Fibroblast of skin of right biceps (primary cell): ENCODE measurements at regions not wholly inside any gene's neighbourhood (a gene's known extent, or its start where the extent isn't known, plus 50 kb on each side); places are given as distances from the start of the nearest gene placed in this dataset.
A peak's percentile ranks its signal among the peaks of the same experiment; 100 is the strongest.
"Not testable (repeated sequence)": the region's sequence is repeated elsewhere in the genome, so short reads cannot be mapped to it uniquely, and the experiment has no call there.

Experiments
- DNase-seq: peaks from one replicate; pipeline ENCODE4 v3.0.0-alpha.2; 2013

GRCh38 chrX:153266140-153266539 lies 55.4 kb downstream of the PNMA6F start:
- DNase-seq, result not testable (repeated sequence)

- not testable (repeated sequence) for DNase-seq
These were observed 61.1 kb downstream of the PNMA6F start for GRCh38 chrX:153260468-153260867.

- DNase-seq, result not testable (repeated sequence)
These were observed 68.3 kb downstream of the PNMA6F start for GRCh38 chrX:153253239-153253638.

- not testable (repeated sequence) for DNase-seq
These were observed 69.0 kb downstream of the PNMA6F start for GRCh38 chrX:153252378-153253129.

- not testable (repeated sequence) for DNase-seq
These were observed 69.6 kb downstream of the PNMA6F start for GRCh38 chrX:153251952-153252351.

- not testable (repeated sequence) for DNase-seq
These were observed 70.8 kb downstream of the PNMA6F start for GRCh38 chrX:153250762-153251161.

- DNase-seq, result peak; percentile 1
These were observed 66.2 kb downstream of the MAGEA1 start for GRCh38 chrX:153245288-153245731.

GRCh38 chrX:153244767-153245166 lies 65.7 kb downstream of the MAGEA1 start:
- no peak for DNase-seq

GRCh38 chrX:153238361-153238760 lies 59.3 kb downstream of the MAGEA1 start:
- DNase-seq, result no peak
